K562 (cell line): ENCODE measurements at regions not wholly inside any gene's neighbourhood (a gene's known extent, or its start where the extent isn't known, plus 50 kb on each side); places are given as distances from the start of the nearest gene placed in this dataset.

Source experiments
- ATAC-seq: fragments of 200-7000 bp; cut with Tn5 transposase; 3 replicates; pipeline ENCODE4 v1.9.1; 2020; ENCODE audit warnings: moderate library complexity
- BruUV-seq: library from RNA; stranded (reverse); fragments of 400-500 nt; replicated peaks from 2 replicates; lab custom pipeline; 2021; lab: Mats Ljungman, UMichigan
- CTCF ChIA-PET: fragments of 300-600 bp; formaldehyde crosslinking; extraction: SDS; loops from one replicate; lab custom pipeline; 2021; ENCODE audit warnings: low intra/inter-chr PET ratio; lab: Yijun Ruan, JAX
- POLR2A ChIA-PET: fragments of 300-600, 350-650 bp; sonication (Branson Sonifier 250); formaldehyde crosslinking; extraction: SDS; loops from one replicate; lab custom pipeline; 2021; ENCODE audit warnings: antibody characterized with exemption, inconsistent platforms; lab: Yijun Ruan, JAX
- DNase-seq, 4 experiments: peaks; one replicate each; pipeline versions ENCODE4 v3.0.0 to v3.0.0-alpha.2; 2011 to 2018; ENCODE audit warnings: low spot score in 3 of 4, mixed read lengths in 3 of 4; ENCODE audit errors: extremely low read depth in 1 of 4
- FAIRE-seq: peaks from 2 replicates; lab custom pipeline; 2011; peaks lifted over from hg19 to GRCh38; lab: Jason Lieb, UNC
- H2AFZ ChIP-seq: 2 replicates; pipeline ENCODE4 v1.6.0; 2011; ENCODE audit warnings: low read depth, low read length, control low read depth, inconsistent platforms
- H3K27ac ChIP-seq: fragments of 200-600 bp; 3 replicates; pipeline ENCODE4 v1.8.0; 2011; ENCODE audit warnings: low read depth, mild to moderate bottlenecking, control low read depth, inconsistent platforms, low read length, moderate library complexity, mixed read lengths; ENCODE audit errors: extremely low read depth
- H3K27me3 ChIP-seq, 2 experiments: fragments of 300-600 bp in 1 of 2; 2 replicates in 1 of 2; 3 replicates in 1 of 2; pipeline versions ENCODE4 v1.6.0 to v1.8.0; 2011; ENCODE audit warnings: inconsistent platforms in 2 of 2, low read length in 2 of 2, mild to moderate bottlenecking in 1 of 2, mixed read lengths in 1 of 2, moderate library complexity in 1 of 2; ENCODE audit not compliant: control insufficient read depth in 2 of 2, insufficient read depth in 2 of 2
- H3K36me3 ChIP-seq: fragments of 300-600 bp; 3 replicates; pipeline ENCODE4 v1.8.0; 2011; ENCODE audit warnings: mild to moderate bottlenecking, low read length, inconsistent platforms; ENCODE audit not compliant: control insufficient read depth, insufficient read depth
- H3K4me1 ChIP-seq, 2 experiments: fragments of 200-600 bp in 1 of 2; replicated peaks in 1 of 2; 2 replicates in 1 of 2; 3 replicates in 1 of 2; pipeline versions ENCODE4 v1.5.1 to v1.8.0; 2011; ENCODE audit warnings: inconsistent platforms in 2 of 2, low read length in 2 of 2, mild to moderate bottlenecking in 1 of 2, mixed read lengths in 1 of 2, moderate library complexity in 1 of 2; ENCODE audit not compliant: control insufficient read depth in 2 of 2, insufficient read depth in 2 of 2
- H3K4me2 ChIP-seq: 2 replicates; pipeline ENCODE4 v1.6.1; 2011; ENCODE audit warnings: low read length, control low read depth, inconsistent platforms, mixed read lengths; ENCODE audit not compliant: insufficient read depth
- H3K4me3 ChIP-seq: fragments of 200-600 bp; sonication (generic), shearing (Covaris generic); 2 replicates; pipeline ENCODE4 v1.5.1; 2016; ENCODE audit warnings: control low read depth, inconsistent platforms
- H3K79me2 ChIP-seq: fragments of 200-600 bp; 3 replicates; pipeline ENCODE4 v1.8.0; 2011; ENCODE audit warnings: low read length, inconsistent platforms; ENCODE audit not compliant: control insufficient read depth, insufficient read depth
- H3K9ac ChIP-seq, 2 experiments: 2 replicates each; pipeline versions ENCODE4 v1.6.0 to v1.6.1; 2011; ENCODE audit warnings: low read depth in 2 of 2, low read length in 2 of 2, control low read depth in 1 of 2, inconsistent platforms in 1 of 2, mild to moderate bottlenecking in 1 of 2, mixed read lengths in 1 of 2; ENCODE audit not compliant: insufficient read depth in 1 of 2
- H3K9me1 ChIP-seq: one replicate; pipeline ENCODE4 v1.6.0; 2011; ENCODE audit warnings: inconsistent platforms, mild to moderate bottlenecking, low read length, moderate library complexity; ENCODE audit not compliant: control insufficient read depth, insufficient read depth
- H3K9me3 ChIP-seq: replicated peaks from 2 replicates; pipeline ENCODE4 v1.5.1; 2011; ENCODE audit warnings: low read depth, low read length, inconsistent platforms; ENCODE audit not compliant: control insufficient read depth, insufficient read depth
- H4K20me1 ChIP-seq: replicated peaks from 2 replicates; pipeline ENCODE4 v1.6.1; 2011; ENCODE audit warnings: low read length, inconsistent platforms, mixed read lengths; ENCODE audit not compliant: control insufficient read depth, insufficient read depth
- BMI1 ChIP-seq: fragments of 150-350 bp; IDR thresholded peaks from 2 replicates; pipeline ENCODE4 v1.6.1; 2014; ENCODE audit warnings: low read length
- CBX3 ChIP-seq, 2 experiments: IDR thresholded peaks; 1 replicate in 1 of 2; 2 replicates in 1 of 2; pipeline ENCODE4 v1.6.1; 2012; ENCODE audit warnings: inconsistent platforms in 2 of 2, low read length in 2 of 2, borderline replicate concordance in 1 of 2, control low read depth in 1 of 2
- DNMT1 ChIP-seq: fragments of 450-650 bp; IDR thresholded peaks from 2 replicates; pipeline ENCODE4 v1.6.1; 2016; ENCODE audit warnings: antibody characterized with exemption, mild to moderate bottlenecking
- EWSR1 ChIP-seq: fragments of 450-650 bp; IDR thresholded peaks from 2 replicates; pipeline ENCODE4 v1.6.1; 2018; ENCODE audit warnings: borderline replicate concordance, mild to moderate bottlenecking, low read depth, moderate library complexity; ENCODE audit not compliant: partially characterized antibody
- HOMEZ ChIP-seq: fragments of 250-450 bp; sonication (Bioruptor Pico); IDR thresholded peaks from 2 replicates; pipeline ENCODE4 v1.4.0; 2020; ENCODE audit warnings: mild to moderate bottlenecking, moderate library complexity
- MGA ChIP-seq: fragments of 450-650 bp; IDR thresholded peaks from 2 replicates; pipeline ENCODE4 v1.6.1; 2016; ENCODE audit warnings: mild to moderate bottlenecking, moderate library complexity
- SAFB2 ChIP-seq: fragments of 200-400 bp; formaldehyde crosslinking; IDR thresholded peaks from 2 replicates; pipeline ENCODE4 v1.6.1; 2018; ENCODE audit warnings: borderline replicate concordance, low read length, low read depth, moderate library complexity; ENCODE audit not compliant: severe bottlenecking
- ZNF354B ChIP-seq: fragments of 250-450 bp; sonication (Bioruptor Pico); IDR thresholded peaks from 2 replicates; pipeline ENCODE4 v1.4.0; 2020
- ZNF384 ChIP-seq: IDR thresholded peaks from 2 replicates; pipeline ENCODE4 v1.6.1; 2012; ENCODE audit warnings: low read depth, low read length, improper control_type of control experiment
- ZNF551 ChIP-seq: fragments of 250-450 bp; sonication (Bioruptor Pico); IDR thresholded peaks from 2 replicates; pipeline ENCODE4 v1.5.0; 2021; ENCODE audit warnings: mild to moderate bottlenecking, moderate library complexity
- ZNF778 ChIP-seq: fragments of 450-650 bp; formaldehyde crosslinking; IDR thresholded peaks from 2 replicates; pipeline ENCODE4 v1.4.0; 2020; ENCODE audit warnings: mild to moderate bottlenecking, moderate library complexity
- WGBS: fragments of 100-300 bp; shearing (Covaris generic); methylation state at CpG from one replicate; pipeline ENCODE4 v1.1.6; 2016; ENCODE audit warnings: low coverage, mixed read lengths; ENCODE audit not compliant: insufficient coverage; ENCODE audit errors: missing lambda C conversion rate; 5-methylcytosine and 5-hydroxymethylcytosine counted together
- in situ Hi-C: fragments of 300-500 bp; cut with MboI; formaldehyde crosslinking; loops from 4 replicates; pipeline ENCODE4 v1.15.0; 2018; ENCODE audit warnings: inconsistent platforms, mixed read lengths
- intact Hi-C: fragments of 100-400 bp; cut with micrococcal nuclease; formaldehyde crosslinking; loops from 2 replicates; pipeline ENCODE4 v1.14.2; 2022

- Histone ChIP-seq H3K9me3 (no peaks in the 10 kb centered on the region; the same call in 1 of the 2 replicates), H3K4me3 (no peak overlapping the region), H3K4me2 (no peak overlapping the region), H3K36me3 (no peaks in the 10 kb centered on the region), H4K20me1 (no peaks in the 10 kb centered on the region), H2AFZ (no peak overlapping the region), H3K9ac (no peak overlapping the region), H3K4me1 (no peaks in the 10 kb centered on the region), H3K9me1 (no peaks in the 10 kb centered on the region), H3K79me2 (no peaks in the 10 kb centered on the region), H3K27ac (no peak overlapping the region), H3K27me3 (no peaks in the 10 kb centered on the region)
- POLR2A ChIA-PET, result no interaction called here
- intact Hi-C loops (no loop called here), in situ Hi-C loops (no loop called here)
- no peak for ATAC-seq
- 0% methylated on average over 5 of the region's 5 CpGs for WGBS
- no TSS peak for BruUV-seq
- no peak for DNase-seq
- no peak for FAIRE-seq
- no peak for TF ChIP-seq EWSR1
- TF ChIP-seq MGA, result no peak
- no peak for TF ChIP-seq ZNF551 (CRISPR knock-in tag)
- no peak for TF ChIP-seq BMI1
- no peak for TF ChIP-seq ZNF778
- TF ChIP-seq CBX3 (IDR thresholded peaks at IDR 0.05; ENCODE audit: borderline replicate concordance in 1 of 2, low read length in 2 of 2), result no peak
- TF ChIP-seq HOMEZ (CRISPR knock-in tag), result no peak
- no peak for TF ChIP-seq DNMT1
- TF ChIP-seq SAFB2, result no peak
- no peak for TF ChIP-seq ZNF384
- no peak for TF ChIP-seq ZNF354B (CRISPR knock-in tag)
- CTCF ChIA-PET, result no interaction called here
Measured at GRCh38 chr12:58596381-58596780, 323.9 kb downstream of the LRIG3 start.
